Fibroblast of pulmonary artery (primary cell): ENCODE measurements at regions not wholly inside any gene's neighbourhood (a gene's known extent, or its start where the extent isn't known, plus 50 kb on each side); places are given as distances from the start of the nearest gene placed in this dataset.

Experiments
- DNase-seq: peaks from one replicate; pipeline ENCODE4 v3.0.0-alpha.2; 2010; ENCODE audit warnings: low read depth
- H3K4me3 ChIP-seq: replicated peaks from 2 replicates; pipeline ENCODE4 v1.5.1; 2011; ENCODE audit warnings: low read depth, mild to moderate bottlenecking, control low read depth, low read length, moderate library complexity
- CTCF ChIP-seq: IDR thresholded peaks from 2 replicates; pipeline ENCODE4 v1.5.1; 2011; ENCODE audit warnings: mild to moderate bottlenecking, control low read depth, low read length, inconsistent platforms; ENCODE audit errors: missing control alignments

GRCh38 chr15:87209891-87210689 lies 1046.4 kb downstream of the NTRK3 start:
- H3K4me3 ChIP-seq: no peak overlapping the region
- no peak for DNase-seq
- TF ChIP-seq CTCF: no peak

GRCh38 chr15:87207990-87208580 lies 1048.5 kb downstream of the NTRK3 start:
- H3K4me3 ChIP-seq: no peak overlapping the region
- peak; percentile 31 for DNase-seq
- TF ChIP-seq CTCF: no peak

- H3K4me3 ChIP-seq: no peak overlapping the region
- no peak for DNase-seq
- no peak for TF ChIP-seq CTCF
These were observed 1049.3 kb downstream of the NTRK3 start for GRCh38 chr15:87207251-87207650.

GRCh38 chr15:87201986-87202385 lies 1054.6 kb downstream of the NTRK3 start:
- no peak overlapping the region for H3K4me3 ChIP-seq
- no peak for TF ChIP-seq CTCF
- no peak for DNase-seq

GRCh38 chr15:87200149-87200548 lies 1056.4 kb downstream of the NTRK3 start:
- no peak for DNase-seq
- TF ChIP-seq CTCF: no peak
- H3K4me3 ChIP-seq: no peak overlapping the region

- no peak for TF ChIP-seq CTCF
- H3K4me3 ChIP-seq: no peak overlapping the region
- DNase-seq: no peak
These were observed 1058.6 kb downstream of the NTRK3 start for GRCh38 chr15:87197981-87198380.
